MM.1S (cell line): ENCODE measurements at regions not wholly inside any gene's neighbourhood (a gene's known extent, or its start where the extent isn't known, plus 50 kb on each side); places are given as distances from the start of the nearest gene placed in this dataset.

ENCODE experiments used
- DNase-seq: peaks from one replicate; pipeline ENCODE4 v3.0.0-alpha.2; 2015
- H2AFZ ChIP-seq: fragments of 300-600 bp; sonication (generic); 2 replicates; pipeline ENCODE4 v1.6.0; 2016; ENCODE audit warnings: antibody characterized with exemption, low read length
- H3F3A ChIP-seq: fragments of 300-600 bp; sonication (generic); 2 replicates; pipeline ENCODE4 v1.6.1; 2016; ENCODE audit warnings: mild to moderate bottlenecking, antibody characterized with exemption, low read length, moderate library complexity, mixed read lengths; ENCODE audit not compliant: insufficient read depth
- H3K27ac ChIP-seq: fragments of 300-600 bp; sonication (generic); 2 replicates; pipeline ENCODE4 v1.5.1; 2016; ENCODE audit warnings: mild to moderate bottlenecking, low read length
- H3K27me3 ChIP-seq: fragments of 300-600 bp; sonication (generic); replicated peaks from 2 replicates; pipeline ENCODE4 v1.6.0; 2016; ENCODE audit warnings: low read length; ENCODE audit not compliant: insufficient read depth
- H3K36me3 ChIP-seq: fragments of 300-600 bp; sonication (generic); replicated peaks from 2 replicates; pipeline ENCODE4 v1.6.1; 2016; ENCODE audit warnings: mild to moderate bottlenecking, low read length, mixed read lengths; ENCODE audit not compliant: insufficient read depth
- H3K4me1 ChIP-seq: fragments of 300-600 bp; sonication (generic); 2 replicates; pipeline ENCODE4 v1.6.1; 2016; ENCODE audit warnings: low read length, mixed read lengths
- H3K4me2 ChIP-seq: fragments of 300-600 bp; sonication (generic); 2 replicates; pipeline ENCODE4 v1.6.0; 2016; ENCODE audit warnings: low read depth, low read length
- H3K4me3 ChIP-seq: fragments of 300-600 bp; sonication (generic); 2 replicates; pipeline ENCODE4 v1.5.1; 2016; ENCODE audit warnings: low read length, mixed read lengths
- H3K79me2 ChIP-seq: fragments of 300-600 bp; sonication (generic); 2 replicates; pipeline ENCODE4 v1.6.1; 2016; ENCODE audit warnings: mixed run types, low read length, mixed read lengths
- H3K9ac ChIP-seq: fragments of 300-600 bp; sonication (generic); 2 replicates; pipeline ENCODE4 v1.6.1; 2016; ENCODE audit warnings: low read length, mixed read lengths
- H3K9me2 ChIP-seq: fragments of 300-600 bp; sonication (generic); replicated peaks from 2 replicates; pipeline ENCODE4 v1.6.1; 2016; ENCODE audit warnings: mild to moderate bottlenecking, low read length, mixed read lengths; ENCODE audit not compliant: insufficient read depth
- H3K9me3 ChIP-seq: fragments of 300-600 bp; sonication (generic); replicated peaks from 2 replicates; pipeline ENCODE4 v1.6.1; 2016; ENCODE audit warnings: mild to moderate bottlenecking, low read length, mixed read lengths; ENCODE audit not compliant: insufficient read depth
- H4K20me1 ChIP-seq: fragments of 300-600 bp; sonication (generic); 2 replicates; pipeline ENCODE4 v1.6.1; 2016; ENCODE audit warnings: mild to moderate bottlenecking, low read length, moderate library complexity, mixed read lengths; ENCODE audit not compliant: insufficient read depth
- EZH2 ChIP-seq: fragments of 300-600 bp; sonication (generic); optimal IDR thresholded peaks from 2 replicates; pipeline ENCODE3; 2017; ENCODE audit warnings: low read depth, mild to moderate bottlenecking, antibody characterized with exemption, low read length, mixed read lengths
- EZH2phosphoT487 ChIP-seq: fragments of 300-600 bp; sonication (generic); IDR thresholded peaks from 2 replicates; pipeline ENCODE4 v1.6.1; 2018; ENCODE audit warnings: antibody characterized with exemption, low read length
- TF ChIP-seq, protein P1 (sequence below): fragments of 300-600 bp; sonication (generic); IDR thresholded peaks from 2 replicates; pipeline ENCODE4 v1.5.1; 2016; ENCODE audit warnings: antibody characterized with exemption, low read length, mixed read lengths

- Histone ChIP-seq H3K4me3 (no peak overlapping the region), H2AFZ (no peak overlapping the region), H3K9ac (no peak overlapping the region), H3K79me2 (no peaks in the 10 kb centered on the region), H3F3A (no peaks in the 10 kb centered on the region), H3K36me3 (no peaks in the 10 kb centered on the region), H3K4me2 (no peak overlapping the region), H3K9me3 (no peaks in the 10 kb centered on the region), H3K27me3 (no peaks in the 10 kb centered on the region), H4K20me1 (no peaks in the 10 kb centered on the region), H3K9me2 (no peaks in the 10 kb centered on the region), H3K4me1 (no peaks in the 10 kb centered on the region), H3K27ac (no peak overlapping the region)
- no peak for DNase-seq
- no peak for TF ChIP-seq EZH2phosphoT487
- TF ChIP-seq, protein P1, sequence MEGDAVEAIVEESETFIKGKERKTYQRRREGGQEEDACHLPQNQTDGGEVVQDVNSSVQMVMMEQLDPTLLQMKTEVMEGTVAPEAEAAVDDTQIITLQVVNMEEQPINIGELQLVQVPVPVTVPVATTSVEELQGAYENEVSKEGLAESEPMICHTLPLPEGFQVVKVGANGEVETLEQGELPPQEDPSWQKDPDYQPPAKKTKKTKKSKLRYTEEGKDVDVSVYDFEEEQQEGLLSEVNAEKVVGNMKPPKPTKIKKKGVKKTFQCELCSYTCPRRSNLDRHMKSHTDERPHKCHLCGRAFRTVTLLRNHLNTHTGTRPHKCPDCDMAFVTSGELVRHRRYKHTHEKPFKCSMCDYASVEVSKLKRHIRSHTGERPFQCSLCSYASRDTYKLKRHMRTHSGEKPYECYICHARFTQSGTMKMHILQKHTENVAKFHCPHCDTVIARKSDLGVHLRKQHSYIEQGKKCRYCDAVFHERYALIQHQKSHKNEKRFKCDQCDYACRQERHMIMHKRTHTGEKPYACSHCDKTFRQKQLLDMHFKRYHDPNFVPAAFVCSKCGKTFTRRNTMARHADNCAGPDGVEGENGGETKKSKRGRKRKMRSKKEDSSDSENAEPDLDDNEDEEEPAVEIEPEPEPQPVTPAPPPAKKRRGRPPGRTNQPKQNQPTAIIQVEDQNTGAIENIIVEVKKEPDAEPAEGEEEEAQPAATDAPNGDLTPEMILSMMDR: no peak
- no peak for TF ChIP-seq EZH2
These were observed 349.7 kb upstream of the COBL start for GRCh38 chr7:51666266-51666665.

GRCh38 chr7:51665045-51665780 lies 348.6 kb upstream of the COBL start:
- no peak overlapping the region for H2AFZ ChIP-seq
- DNase-seq: no peak
- no peak overlapping the region for H3K4me2 ChIP-seq
- H3K27me3 ChIP-seq: no peaks in the 10 kb centered on the region
- no peaks in the 10 kb centered on the region for H3K36me3 ChIP-seq
- H3K9ac ChIP-seq: no peak overlapping the region
- no peak overlapping the region for H3K27ac ChIP-seq
- no peaks in the 10 kb centered on the region for H3F3A ChIP-seq
- no peaks in the 10 kb centered on the region for H3K9me3 ChIP-seq
- H3K4me3 ChIP-seq: no peak overlapping the region
- H3K4me1 ChIP-seq: no peaks in the 10 kb centered on the region
- no peaks in the 10 kb centered on the region for H4K20me1 ChIP-seq
- no peak for TF ChIP-seq EZH2phosphoT487
- TF ChIP-seq, protein P1: no peak
- no peak for TF ChIP-seq EZH2
- H3K9me2 ChIP-seq: no peaks in the 10 kb centered on the region
- H3K79me2 ChIP-seq: no peaks in the 10 kb centered on the region

DNA sequence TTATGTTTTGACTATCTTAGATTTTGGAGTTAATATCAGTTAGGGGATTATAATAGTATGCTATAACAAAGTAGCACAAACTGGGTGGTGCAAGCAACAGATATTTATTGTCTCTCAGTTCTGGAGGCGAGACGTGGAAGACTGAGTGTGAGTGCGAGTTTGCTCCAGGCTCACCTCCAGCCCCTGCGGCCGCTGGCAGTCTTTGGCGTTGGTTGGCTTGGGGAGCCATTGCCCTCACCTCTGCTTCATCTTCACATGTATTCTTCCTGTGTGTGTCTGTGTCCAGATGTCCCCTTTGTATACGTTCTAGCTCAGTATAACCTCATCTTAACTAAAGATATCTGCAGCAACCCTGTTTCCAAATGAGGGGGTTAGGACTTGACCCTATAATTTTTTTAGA lies 343.9 kb upstream of the COBL start:
- H3K4me3 ChIP-seq: no peak overlapping the region
- no peak overlapping the region for H3K9ac ChIP-seq
- H3K4me2 ChIP-seq: no peak overlapping the region
- no peaks in the 10 kb centered on the region for H3K79me2 ChIP-seq
- no peak overlapping the region for H2AFZ ChIP-seq
- TF ChIP-seq, protein P1: no peak
- no peak for TF ChIP-seq EZH2phosphoT487
- TF ChIP-seq EZH2: no peak
- no peaks in the 10 kb centered on the region for H3K9me3 ChIP-seq
- H3K27me3 ChIP-seq: no peaks in the 10 kb centered on the region
- DNase-seq: no peak
- no peaks in the 10 kb centered on the region for H3F3A ChIP-seq
- no peaks in the 10 kb centered on the region for H4K20me1 ChIP-seq
- no peak overlapping the region for H3K27ac ChIP-seq
- no peaks in the 10 kb centered on the region for H3K36me3 ChIP-seq
- H3K9me2 ChIP-seq: no peaks in the 10 kb centered on the region
- no peaks in the 10 kb centered on the region for H3K4me1 ChIP-seq
